Activated CD8-positive, alpha-beta memory T cell treated with anti-CD3 and anti-CD28 coated beads, Interleukin-2, amount 50 U/mL, for 4 hours (primary cell): ENCODE measurements at regions not wholly inside any gene's neighbourhood (a gene's known extent, or its start where the extent isn't known, plus 50 kb on each side); places are given as distances from the start of the nearest gene placed in this dataset.
A peak's percentile ranks its signal among the peaks of the same experiment; 100 is the strongest.

Experiments
- DNase-seq: peaks from one replicate; pipeline ENCODE4 v3.0.0-alpha.2; 2020

GRCh38 chr2:172232708-172233396, 130.2 kb upstream of the DLX2 start:
- DNase-seq: no peak

GRCh38 chr2:172233987-172234715, 131.5 kb upstream of the DLX2 start:
- no peak for DNase-seq

- no peak for DNase-seq
Measured at GRCh38 chr2:172234716-172235691, 132.3 kb upstream of the DLX2 start.

GRCh38 chr2:172239944-172240590, 137.4 kb upstream of the DLX2 start:
- no peak for DNase-seq

- DNase-seq: no peak
Measured at GRCh38 chr2:172241222-172241621, 138.5 kb upstream of the DLX2 start.

GRCh38 chr2:172242471-172242870, 139.8 kb upstream of the DLX2 start:
- no peak for DNase-seq

- DNase-seq: no peak
Measured at GRCh38 chr2:172242961-172243360, 140.3 kb upstream of the DLX2 start.

GRCh38 chr2:172244419-172245130, 141.9 kb upstream of the DLX2 start:
- DNase-seq: no peak

- DNase-seq: no peak
Measured at GRCh38 chr2:172246649-172247048, 143.9 kb upstream of the DLX2 start.

GRCh38 chr2:172247203-172247602, 144.5 kb upstream of the DLX2 start:
- DNase-seq: no peak

GRCh38 chr2:172248381-172248780, 145.7 kb upstream of the DLX2 start:
- no peak for DNase-seq

GRCh38 chr2:172248785-172249187, 146.1 kb upstream of the DLX2 start:
- DNase-seq: no peak

- no peak for DNase-seq
Measured at GRCh38 chr2:172249334-172249733, 146.6 kb upstream of the DLX2 start.

GRCh38 chr2:172249986-172250385, 147.3 kb upstream of the DLX2 start:
- no peak for DNase-seq

- no peak for DNase-seq
Measured at GRCh38 chr2:172251231-172251630, 148.5 kb upstream of the DLX2 start.

GRCh38 chr2:172252154-172252553, 149.5 kb upstream of the DLX2 start:
- no peak for DNase-seq

GRCh38 chr2:172253190-172254052, 150.7 kb upstream of the DLX2 start:
- DNase-seq: peak; percentile 71

GRCh38 chr2:172256886-172257285, 154.2 kb upstream of the DLX2 start:
- no peak for DNase-seq

GRCh38 chr2:172259827-172260226, 157.1 kb upstream of the DLX2 start:
- DNase-seq: no peak

GRCh38 chr2:172260336-172260735, 157.6 kb upstream of the DLX2 start:
- DNase-seq: no peak

GRCh38 chr2:172261292-172261691, 158.6 kb upstream of the DLX2 start:
- no peak for DNase-seq
